H1 (cell line): ENCODE measurements at regions not wholly inside any gene's neighbourhood (a gene's known extent, or its start where the extent isn't known, plus 50 kb on each side); places are given as distances from the start of the nearest gene placed in this dataset.

Experiments used
- CTCF ChIP-seq, 3 experiments: IDR thresholded peaks; 1 replicate in 2 of 3; 2 replicates in 1 of 3; pipeline versions ENCODE4 v1.5.1 to v1.6.1; 2011; ENCODE audit warnings: low read length in 3 of 3, mild to moderate bottlenecking in 3 of 3, inconsistent platforms in 2 of 3, low read depth in 1 of 3, moderate library complexity in 1 of 3; ENCODE audit not compliant: insufficient read depth in 1 of 3; ENCODE audit errors: control extremely low read depth in 1 of 3

- no peak for TF ChIP-seq CTCF (IDR thresholded peaks at IDR 0.05; ENCODE audit: control extremely low read depth in 1 of 3, insufficient read depth in 1 of 3, low read depth in 1 of 3, low read length in 3 of 3)
Observed at GRCh38 chr17:33974276-33974675, 280.8 kb upstream of the CCL2 start (continued).
